ENCODE measurements at regions not wholly inside any gene's neighbourhood (a gene's known extent, or its start where the extent isn't known, plus 50 kb on each side); places are given as distances from the start of the nearest gene placed in this dataset.
"Not testable (repeated sequence)": the region's sequence is repeated elsewhere in the genome, so short reads cannot be mapped to it uniquely, and the experiment has no call there.

DNA sequence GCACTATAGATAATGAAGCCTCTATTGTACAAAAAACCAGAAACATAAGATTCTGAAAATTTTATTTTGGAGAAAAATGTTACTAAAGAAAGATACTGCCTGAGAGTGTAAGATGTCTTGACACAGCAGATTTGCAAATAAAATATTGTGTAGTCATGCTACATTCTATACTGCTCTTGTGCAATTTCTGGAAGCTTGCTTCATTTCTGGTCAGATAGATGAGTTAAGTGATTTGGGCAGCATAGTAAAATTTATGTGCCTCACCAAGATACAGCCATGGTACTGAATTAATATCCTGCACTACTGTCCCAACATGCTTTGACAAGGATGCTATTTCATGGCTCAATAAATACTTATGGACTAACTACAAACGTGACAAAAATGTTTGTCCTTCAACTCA lies 55.1 kb upstream of the STARD13 start:
- peak; percentile 41 for DNase-seq

DNA sequence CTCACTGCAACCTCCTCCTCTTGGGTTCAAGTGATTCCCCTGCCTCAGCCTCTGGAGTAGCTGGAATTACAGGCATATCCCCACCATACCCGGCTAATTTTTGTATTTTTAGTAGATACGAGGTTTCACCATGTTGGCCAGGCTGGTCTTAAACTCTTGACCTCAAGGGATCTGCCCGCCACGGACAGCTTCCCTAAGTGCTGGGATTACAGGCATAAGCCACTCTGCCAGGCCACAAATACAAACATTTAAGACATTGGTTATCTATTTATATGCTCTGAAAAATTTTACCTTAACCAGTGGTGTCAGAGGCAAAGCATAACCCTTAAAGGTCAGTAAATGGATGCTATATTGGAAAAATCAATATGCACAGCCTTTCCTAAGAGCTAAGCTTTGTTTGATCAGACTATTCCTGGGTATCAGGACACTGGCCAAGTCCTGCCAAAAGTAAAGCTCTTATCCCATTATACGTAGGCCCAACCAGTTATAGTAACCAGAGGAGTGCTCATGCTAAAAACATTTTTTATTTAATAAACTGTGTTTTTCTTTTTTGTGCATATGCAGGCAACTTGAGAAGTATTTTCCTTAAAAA lies 56.4 kb upstream of the STARD13 start:
- no peak for DNase-seq

DNA sequence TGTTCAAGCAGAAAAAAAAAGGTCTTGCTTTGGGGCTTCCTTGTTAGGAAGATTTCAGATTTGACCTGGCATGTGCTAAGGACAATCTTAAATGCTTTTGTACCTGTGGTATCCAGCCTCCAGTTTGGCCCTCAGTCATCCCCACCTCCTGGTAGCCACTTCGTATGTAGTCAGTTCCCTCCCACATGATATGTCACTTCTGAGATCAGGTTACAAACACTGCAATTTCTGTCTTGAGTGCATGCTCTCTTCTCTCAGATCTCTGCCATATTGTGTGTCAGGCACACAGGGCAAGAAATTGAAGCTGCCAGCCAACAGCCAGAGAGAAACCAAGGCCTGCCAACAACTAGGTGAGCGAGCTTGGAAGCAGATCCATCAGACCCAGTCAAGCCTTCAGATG lies 60.3 kb upstream of the STARD13 start:
- DNase-seq = no peak

DNA sequence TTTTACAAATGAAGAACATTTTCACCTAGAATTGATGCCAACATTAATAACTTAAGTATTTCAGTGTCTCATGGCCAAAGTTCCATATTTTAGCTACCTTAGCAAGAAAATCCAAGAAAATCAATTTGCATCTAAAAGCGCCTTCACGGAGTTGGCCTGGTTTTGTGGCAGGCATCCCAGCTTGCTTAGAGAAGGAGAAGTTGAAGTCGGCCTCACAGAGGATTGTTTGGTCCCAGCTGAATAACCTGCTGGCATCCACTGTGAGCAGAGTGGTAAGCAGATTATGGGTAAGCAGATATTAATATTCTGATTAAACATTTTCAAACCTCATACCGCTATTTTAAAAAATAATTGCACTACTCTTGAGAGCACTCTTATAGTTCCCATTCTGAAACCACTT lies 62.3 kb upstream of the STARD13 start:
- no peak for DNase-seq

DNA sequence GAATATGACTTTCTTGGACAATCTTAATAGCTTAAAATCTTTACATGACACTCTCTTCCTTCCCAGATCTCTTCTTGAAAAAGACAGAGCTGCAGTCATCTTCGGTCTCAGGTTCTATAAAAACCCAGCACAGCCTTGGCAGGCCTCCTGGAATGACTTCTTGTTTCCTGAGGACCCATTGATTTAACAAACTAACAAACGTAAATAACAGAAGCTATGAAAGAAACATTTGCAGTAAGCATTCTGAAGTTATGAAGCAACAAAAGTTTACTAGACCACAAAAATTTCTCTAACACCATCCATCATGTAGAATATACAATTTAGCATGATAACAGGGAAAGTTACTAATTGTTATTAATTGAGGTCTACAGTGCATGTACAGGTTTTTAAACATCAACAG lies 62.8 kb upstream of the STARD13 start:
- DNase-seq = peak; percentile 37

DNA sequence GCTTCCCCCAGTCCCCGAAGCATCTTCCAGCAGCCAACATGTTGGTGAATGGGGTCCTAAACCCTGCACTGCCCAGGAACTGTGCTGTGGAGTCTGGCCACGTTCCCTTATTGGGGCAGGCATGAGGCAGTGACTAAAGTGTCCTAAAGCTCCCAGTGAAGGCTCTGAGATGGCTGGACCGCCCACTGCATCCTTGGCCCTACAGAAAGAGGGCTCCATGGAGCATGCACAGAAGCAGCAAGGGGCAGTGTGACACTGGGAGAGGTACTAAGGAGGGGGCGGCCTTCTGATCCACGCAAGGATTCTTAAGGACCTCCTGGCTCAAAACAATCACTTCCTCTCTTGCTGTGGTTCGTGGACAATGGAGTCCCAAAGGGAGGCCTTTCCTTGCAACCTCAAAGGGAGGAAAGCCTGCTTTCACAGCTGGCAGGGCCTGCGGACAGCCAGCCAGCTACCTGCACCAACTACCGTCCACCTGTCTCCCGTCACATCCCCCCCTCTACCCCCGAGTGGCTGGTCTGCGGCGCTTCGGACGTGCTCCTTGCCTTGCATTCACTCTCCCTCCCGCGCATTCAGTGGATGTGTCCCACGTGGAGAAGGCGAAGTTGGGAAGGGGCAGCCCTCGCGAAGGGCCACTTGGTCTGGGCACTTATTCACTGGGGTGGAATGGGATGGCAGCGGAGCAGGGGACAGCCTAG lies 63.9 kb upstream of the STARD13 start:
- DNase-seq = no peak

DNA sequence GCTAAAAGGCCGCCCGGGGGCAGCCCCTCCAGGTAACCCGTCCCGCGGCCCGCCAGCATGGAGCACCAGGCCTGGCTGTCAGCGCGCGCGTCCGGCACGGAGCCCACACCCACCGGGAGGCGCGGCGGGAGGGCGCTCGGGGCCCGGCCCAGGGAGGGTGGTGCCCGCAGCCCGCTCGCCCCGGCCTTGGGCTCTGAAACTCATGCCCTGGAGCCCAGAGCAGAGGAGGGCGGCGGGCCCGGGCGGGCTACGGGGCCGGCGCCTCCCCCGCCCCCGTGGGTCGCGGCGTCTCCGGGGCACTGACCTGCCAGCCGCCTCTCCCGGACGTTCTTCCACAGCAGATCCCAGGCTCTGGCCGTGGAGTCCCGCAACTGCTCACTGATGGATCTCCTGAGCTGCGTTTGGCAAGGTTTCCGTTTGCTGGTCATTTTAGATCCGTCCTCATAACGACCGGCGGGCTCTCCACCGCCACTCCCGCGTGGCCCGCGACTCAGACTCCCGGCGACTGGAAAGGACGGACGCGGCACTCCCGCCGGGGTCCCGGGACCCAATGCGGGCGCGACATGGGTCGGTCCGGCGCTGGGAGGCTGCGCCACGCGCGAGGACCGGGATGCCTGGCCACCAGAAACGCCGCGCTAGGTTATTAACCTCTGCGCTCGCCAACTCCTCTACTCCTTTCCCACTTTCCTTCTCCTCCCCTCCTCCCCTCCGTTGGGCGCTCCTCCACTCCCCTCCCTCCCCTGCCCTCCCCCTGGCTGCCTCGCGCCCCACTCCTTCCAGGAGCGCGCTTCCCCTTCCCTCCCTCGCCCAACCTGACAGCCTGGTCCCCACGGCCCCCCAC lies 64.7 kb upstream of the STARD13 start:
- peak; percentile 23 for DNase-seq

DNA sequence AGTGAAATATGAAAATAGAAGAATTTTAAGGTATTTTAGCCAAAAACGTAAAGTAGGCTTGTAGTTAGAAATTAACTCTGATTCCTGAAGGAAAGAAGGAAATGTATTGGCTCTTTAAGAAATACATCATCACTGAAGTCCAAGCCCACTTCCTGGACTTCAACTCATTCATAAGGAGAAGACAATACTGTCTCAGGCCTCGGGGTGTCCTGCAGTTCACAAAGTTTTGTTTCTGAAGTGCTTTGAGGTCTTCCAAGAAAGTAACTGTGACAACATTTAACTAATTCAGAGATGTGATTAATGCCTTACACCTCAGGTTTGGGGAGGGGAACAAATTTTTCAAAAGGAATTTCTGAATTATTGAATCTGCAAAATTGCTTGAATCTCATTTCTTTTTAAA lies 65.8 kb upstream of the STARD13 start:
- DNase-seq = peak; percentile 35

DNA sequence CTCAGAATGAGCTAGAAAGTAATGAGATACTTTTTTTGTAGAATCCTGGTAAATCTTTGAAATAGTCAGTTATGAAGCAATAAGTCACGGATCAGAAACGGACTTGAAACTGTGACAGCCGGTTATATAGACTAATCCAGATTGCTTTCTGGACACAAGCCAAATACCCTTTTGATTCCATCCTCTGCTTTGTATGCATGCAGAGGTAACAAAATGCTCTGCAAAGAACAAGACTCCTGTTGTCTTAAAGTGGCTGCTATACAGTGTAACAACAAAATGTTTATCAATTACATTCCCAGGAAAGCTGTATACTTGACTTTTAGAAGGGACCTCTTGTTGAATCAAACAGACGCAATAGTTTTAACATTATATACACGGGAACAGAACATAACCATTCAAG lies 66.5 kb upstream of the STARD13 start:
- DNase-seq = no peak

DNA sequence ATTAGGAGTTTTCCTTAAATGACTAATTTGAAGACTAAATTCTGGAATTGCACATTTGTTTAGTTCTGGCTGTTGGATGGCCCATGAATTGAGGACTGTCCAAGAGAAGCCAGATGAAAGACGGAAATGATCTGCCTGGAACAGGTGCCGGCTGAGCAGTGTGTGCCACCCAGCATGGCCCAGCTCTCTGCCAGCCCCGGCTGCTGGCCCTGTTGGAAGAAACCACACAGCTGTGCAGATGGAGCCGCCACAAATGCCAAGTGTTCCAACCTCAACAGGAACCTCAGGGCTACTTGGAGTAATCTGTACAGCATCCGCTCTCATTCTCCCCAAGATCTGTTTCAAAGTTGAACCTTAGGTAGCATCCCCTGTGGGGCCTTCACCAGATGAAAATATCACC lies 67.0 kb upstream of the STARD13 start:
- no peak for DNase-seq

DNA sequence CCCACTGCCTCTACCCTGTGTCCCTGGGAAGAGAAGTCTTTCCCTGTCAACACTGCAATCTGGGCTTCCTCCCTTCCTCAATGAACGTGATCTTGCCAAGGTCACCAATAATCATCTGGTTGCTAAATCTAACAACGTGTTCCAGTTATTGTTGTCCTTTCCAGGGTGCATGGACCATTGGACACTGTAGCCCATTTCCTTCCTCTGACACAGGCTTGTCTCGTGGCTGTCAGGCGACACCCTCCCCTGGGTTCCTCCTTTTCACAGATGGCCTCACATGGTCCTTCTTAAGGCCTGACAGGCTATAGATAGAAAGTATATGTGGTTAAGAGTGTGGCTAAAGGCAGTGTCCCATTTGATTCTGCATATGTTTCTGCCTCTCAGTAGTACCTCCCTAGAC lies 67.7 kb upstream of the STARD13 start:
- no peak for DNase-seq

DNA sequence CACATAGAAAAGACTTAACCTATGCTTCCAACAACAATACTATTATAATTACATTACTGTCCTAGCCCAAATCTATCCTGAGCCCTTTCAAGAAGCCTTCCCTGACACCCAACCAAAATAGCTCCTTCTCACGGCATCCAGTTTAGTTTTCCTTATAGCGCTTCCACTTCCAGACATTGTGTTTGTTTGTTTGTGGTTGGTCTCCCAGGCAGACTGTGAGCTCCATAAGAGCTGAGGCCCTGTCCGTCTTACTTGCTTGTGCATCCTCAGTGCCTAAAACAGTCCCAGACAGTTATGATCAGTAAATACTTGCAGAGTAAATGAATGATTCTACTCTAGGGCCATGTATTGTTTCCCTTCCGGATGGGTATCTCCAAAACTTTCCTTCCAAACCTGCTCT lies 68.1 kb upstream of the STARD13 start:
- DNase-seq = no peak

DNA sequence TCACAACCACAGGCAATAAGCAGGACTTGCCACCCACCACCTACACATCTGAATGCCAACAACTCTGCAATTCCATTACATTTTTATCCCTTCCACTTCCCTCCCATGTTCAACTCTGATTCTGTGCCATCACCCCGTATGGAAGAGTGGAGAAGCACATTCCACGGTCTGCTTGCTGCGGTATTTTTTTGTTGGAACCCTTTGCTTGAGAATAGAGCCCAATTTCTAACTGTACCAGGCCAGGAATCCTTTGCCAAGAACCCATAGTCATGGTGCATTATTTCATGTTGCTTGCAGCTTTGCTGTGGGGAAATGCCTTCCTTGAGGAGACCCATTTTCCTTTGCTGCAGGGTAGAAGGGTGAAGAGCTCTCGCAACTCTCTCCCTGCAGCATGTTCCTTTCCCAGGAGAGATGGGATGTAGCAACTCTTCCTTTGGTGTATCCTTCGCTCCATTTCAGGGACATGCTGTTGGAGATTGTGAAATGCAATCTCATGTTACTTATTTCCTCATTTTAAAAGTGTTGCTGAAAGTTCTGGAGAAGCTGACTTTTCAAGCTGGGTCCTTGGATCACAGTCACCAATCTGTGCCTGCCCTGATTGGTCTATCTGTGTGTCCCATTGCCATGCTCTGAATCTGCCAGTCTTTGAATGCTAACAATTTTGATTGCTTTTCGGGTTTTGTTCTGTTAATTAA lies 69.8 kb upstream of the STARD13 start:
- no peak for DNase-seq

DNA sequence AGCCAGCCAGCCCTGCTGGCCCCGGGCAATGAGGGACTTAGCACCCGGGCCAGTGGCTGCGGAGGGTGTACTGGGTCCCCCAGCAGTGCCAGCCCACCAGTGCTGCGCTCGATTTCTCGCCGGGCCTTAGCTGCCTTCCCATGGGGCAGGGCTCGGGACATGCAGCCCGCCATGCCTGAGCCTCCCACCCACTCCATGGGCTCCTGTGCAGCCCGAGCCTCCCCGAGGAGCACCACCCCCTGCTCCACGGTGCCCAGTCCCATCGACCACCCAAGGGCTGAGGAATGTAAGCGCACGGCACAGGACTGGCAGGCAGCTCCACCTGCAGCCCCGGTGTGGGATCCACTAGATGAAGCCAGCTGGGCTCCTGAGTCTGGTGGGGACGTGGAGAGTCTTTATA lies 72.5 kb upstream of the STARD13 start:
- not testable (repeated sequence) for DNase-seq

DNA sequence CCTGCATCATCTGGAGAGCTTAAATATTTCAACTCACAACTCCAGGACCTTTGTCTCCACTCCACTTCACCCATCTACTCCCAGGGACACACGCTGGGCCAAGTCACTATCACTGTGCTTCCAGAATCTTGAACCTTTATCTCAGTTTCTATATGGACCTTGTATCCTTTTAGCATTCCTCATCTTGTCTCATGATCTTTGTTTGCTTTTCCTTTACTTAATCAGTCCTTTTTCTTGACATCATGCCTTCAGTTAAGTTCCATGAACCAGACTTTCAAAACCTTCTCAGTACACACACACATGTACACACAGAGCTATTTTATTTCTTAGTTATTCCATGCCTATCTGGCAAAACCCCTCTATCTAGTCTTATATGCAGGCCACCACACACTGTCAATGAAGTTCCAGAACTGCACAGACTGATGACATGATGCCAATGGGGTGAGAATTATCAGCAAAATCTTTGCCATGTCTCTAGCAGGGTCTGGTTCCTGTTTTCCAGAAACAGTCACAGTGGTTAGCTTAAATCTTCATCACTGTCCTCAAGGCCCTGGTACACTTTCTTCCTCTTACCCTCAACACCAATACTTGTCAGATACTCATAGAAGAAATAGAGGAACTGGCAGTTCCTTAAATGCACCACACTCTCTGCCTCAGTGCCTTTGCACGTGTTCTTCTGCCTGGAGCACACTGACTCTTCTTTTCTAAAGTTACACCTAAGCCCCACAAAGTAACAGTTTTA lies 77.6 kb upstream of the STARD13 start:
- no peak for DNase-seq

DNA sequence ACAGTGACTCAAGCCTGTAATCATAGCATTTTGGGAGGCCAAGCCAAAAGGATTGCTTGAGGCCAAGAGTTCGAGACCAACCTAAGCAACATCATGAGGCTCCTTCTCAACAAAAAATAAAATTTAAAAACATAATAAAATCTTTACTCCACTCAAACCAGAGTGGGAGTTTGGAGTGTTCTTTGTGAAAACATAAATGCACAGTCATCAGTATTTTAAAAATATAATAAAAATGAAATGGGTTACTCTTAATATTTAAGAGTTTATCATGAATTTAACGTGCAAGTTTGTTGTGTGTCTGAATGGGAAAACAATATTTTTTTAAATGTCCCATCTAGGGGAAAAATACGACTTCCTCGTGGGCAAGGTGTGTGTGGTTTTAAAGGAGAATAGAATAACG lies 78.6 kb upstream of the STARD13 start:
- no peak for DNase-seq

DNA sequence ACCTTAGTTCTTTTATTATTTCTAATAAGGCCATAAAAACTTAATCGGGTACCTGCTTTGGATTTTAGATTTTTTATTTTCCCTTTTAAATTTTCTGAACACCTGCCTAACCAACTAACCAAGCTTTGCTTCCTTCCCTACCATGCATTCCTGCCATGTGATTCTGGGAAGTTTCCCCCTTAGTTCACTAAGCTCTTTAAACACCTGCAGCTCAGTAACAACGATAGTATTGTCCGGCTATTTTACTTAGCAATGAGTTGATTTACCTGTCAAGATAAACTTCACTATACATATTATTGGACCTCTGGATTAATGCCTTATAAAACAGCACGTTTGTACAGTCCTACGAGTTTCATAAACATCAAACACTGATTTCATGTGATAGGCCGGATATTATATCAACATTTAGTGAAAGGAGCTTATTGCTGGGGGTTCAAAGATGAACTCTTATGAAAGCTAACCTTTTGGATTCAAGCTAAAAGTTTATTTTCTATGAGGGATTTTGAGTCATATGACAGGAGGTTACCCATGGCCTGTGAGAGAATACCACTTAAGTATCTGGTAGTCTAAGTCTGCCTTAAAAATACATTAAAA lies 81.0 kb upstream of the STARD13 start:
- DNase-seq = no peak

DNA sequence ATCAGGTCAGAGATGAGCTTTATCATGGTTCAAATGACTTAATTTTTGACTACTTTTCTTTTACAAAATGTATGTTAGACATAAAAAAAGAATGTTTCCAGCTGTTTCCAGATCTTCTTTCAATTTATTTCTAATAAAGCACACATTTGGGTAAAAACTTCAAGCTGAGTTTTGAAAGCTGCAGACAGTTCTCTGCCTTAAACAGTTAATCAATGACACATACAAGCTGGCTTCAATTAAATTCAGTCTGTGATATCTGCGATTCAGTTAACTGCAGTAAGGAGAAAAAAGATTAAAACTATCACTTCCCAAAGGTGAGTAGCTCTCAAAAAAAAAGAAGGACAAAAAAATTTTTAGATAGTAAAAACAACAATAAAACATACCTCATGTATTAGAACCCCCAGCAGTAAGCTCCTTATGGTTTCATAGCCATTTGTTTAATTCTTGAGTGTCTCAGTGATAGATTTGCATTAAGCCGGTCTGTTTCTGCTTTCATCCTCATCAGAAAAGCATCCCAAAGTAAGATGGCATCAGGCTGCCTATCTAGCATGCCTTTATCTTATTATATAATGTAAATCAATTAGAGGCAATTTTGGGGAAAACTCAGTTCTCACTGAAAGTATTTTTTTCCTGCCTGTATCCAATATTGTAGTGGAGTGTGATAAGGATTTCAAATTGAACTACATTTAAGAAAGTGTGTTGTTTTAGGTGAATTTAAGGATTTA lies 81.8 kb upstream of the STARD13 start:
- DNase-seq = peak; percentile 55

DNA sequence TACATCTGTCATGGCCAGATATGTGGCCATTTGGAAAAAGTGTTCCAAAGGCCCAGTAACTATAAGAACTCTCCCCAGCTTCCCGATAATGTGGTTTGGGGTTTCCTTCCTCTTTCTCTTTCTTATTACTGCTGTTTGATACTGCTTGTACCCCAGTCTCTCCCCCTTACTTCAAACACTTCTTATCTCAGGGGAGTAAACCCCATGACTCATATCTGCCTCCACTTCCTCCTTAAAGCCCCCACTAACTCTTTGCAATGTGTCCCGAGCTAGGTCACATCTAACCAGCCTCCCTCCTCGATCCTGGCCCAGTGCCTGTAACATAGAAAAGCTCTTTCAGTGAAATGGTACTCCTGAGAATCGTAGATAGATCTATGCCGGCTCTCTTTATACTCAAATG lies 82.4 kb upstream of the STARD13 start:
- DNase-seq = no peak

DNA sequence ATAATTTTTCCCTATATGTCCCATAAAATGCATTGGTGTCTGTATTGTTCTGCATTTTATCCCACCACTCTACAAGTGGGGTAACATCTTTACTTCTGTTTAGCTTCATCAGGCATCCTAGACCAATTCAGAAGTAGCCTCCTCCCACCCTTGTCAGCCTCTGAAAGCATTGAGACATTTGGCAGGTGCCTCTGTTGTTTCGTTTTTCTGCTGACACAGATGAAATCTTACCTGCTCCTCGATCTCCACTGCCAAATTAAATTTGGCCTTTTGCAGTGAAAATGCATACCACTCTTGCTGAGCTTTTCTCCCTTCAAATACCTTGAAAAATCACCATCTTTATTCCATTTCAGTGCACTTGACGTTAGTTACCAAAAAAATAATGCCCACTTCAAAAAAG lies 83.5 kb upstream of the STARD13 start:
- DNase-seq = no peak

DNA sequence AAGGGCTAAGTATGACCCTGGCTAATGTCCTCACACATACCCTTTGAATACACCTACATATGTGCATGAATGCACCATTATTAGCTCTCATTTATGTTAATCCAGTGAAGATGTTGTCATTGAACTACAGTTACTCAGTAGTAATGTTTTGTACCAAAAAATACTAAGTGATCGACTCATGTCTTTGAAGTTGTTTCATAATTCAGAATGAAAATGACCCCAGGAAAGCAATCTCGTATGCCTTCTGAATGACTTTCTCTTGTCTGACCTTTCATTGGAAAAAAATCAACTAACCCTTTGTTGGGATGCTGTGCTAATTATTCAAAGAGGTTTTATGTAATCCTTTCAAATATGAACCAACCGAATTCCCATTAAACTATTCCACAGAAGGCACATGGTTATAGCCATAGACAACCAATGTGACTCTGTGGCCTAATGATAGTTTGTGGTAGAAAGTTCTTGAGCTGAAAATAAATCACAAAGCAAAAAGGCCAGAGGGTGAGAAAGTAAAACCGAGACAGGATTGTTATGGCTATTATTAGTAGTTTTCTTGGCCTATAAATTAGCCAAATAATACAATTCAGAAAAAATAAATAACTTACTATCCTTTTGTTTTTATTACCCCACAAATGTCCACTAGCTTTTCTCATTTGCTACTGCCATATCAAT lies 86.8 kb upstream of the STARD13 start:
- no peak for DNase-seq

Measured in fibroblast of upper back skin (primary cell).